ENCODE measurements at regions not wholly inside any gene's neighbourhood (a gene's known extent, or its start where the extent isn't known, plus 50 kb on each side); places are given as distances from the start of the nearest gene placed in this dataset.
"Not testable (repeated sequence)": the region's sequence is repeated elsewhere in the genome, so short reads cannot be mapped to it uniquely, and the experiment has no call there.

GRCh38 chr5:56731473-56731872 lies 83.9 kb upstream of the MAP3K1 start:
- not testable (repeated sequence) for DNase-seq

- DNase-seq, result no peak
Observed at GRCh38 chr5:56729488-56729887, 85.9 kb upstream of the MAP3K1 start.

GRCh38 chr5:56725711-56726411 lies 89.5 kb upstream of the MAP3K1 start:
- DNase-seq, result no peak

- DNase-seq, result not testable (repeated sequence)
Observed at GRCh38 chr5:56724857-56725256, 90.5 kb upstream of the MAP3K1 start.

GRCh38 chr5:56722317-56722716 lies 93.0 kb upstream of the MAP3K1 start:
- DNase-seq, result no peak

GRCh38 chr5:56717253-56717987 lies 97.9 kb upstream of the MAP3K1 start:
- no peak for DNase-seq

- no peak for DNase-seq
Observed at GRCh38 chr5:56715986-56716385, 99.4 kb upstream of the MAP3K1 start.

GRCh38 chr5:56712895-56713591 lies 102.3 kb upstream of the MAP3K1 start:
- no peak for DNase-seq

GRCh38 chr5:56710826-56711590 lies 104.3 kb upstream of the MAP3K1 start:
- no peak for DNase-seq

GRCh38 chr5:56706504-56706903 lies 108.8 kb upstream of the MAP3K1 start:
- no peak for DNase-seq

GRCh38 chr5:56705217-56705616 lies 110.1 kb upstream of the MAP3K1 start:
- DNase-seq, result no peak

GRCh38 chr5:56703952-56704351 lies 111.4 kb upstream of the MAP3K1 start:
- DNase-seq, result no peak

GRCh38 chr5:56700711-56701110 lies 114.6 kb upstream of the MAP3K1 start:
- no peak for DNase-seq

- DNase-seq, result no peak
Observed at GRCh38 chr5:56699538-56699937, 115.8 kb upstream of the MAP3K1 start.

- no peak for DNase-seq
Observed at GRCh38 chr5:56698463-56699381, 116.6 kb upstream of the MAP3K1 start.

- no peak for DNase-seq
Observed at GRCh38 chr5:56696900-56697299, 118.4 kb upstream of the MAP3K1 start.

GRCh38 chr5:56693220-56693579 lies 122.1 kb upstream of the MAP3K1 start:
- peak; percentile 54 to 61 for DNase-seq

- no peak for DNase-seq
Observed at GRCh38 chr5:56692359-56693219, 122.8 kb upstream of the MAP3K1 start.

GRCh38 chr5:56688402-56688801 lies 126.9 kb upstream of the MAP3K1 start:
- DNase-seq, result no peak

- no peak for DNase-seq
Observed at GRCh38 chr5:56686337-56687195, 128.8 kb upstream of the MAP3K1 start.
